ENCODE measurements at regions not wholly inside any gene's neighbourhood (a gene's known extent, or its start where the extent isn't known, plus 50 kb on each side); places are given as distances from the start of the nearest gene placed in this dataset.

GRCh38 chr2:198973785-198974184 lies 484.0 kb downstream of the SATB2 start:
- TF ChIP-seq, protein P1, sequence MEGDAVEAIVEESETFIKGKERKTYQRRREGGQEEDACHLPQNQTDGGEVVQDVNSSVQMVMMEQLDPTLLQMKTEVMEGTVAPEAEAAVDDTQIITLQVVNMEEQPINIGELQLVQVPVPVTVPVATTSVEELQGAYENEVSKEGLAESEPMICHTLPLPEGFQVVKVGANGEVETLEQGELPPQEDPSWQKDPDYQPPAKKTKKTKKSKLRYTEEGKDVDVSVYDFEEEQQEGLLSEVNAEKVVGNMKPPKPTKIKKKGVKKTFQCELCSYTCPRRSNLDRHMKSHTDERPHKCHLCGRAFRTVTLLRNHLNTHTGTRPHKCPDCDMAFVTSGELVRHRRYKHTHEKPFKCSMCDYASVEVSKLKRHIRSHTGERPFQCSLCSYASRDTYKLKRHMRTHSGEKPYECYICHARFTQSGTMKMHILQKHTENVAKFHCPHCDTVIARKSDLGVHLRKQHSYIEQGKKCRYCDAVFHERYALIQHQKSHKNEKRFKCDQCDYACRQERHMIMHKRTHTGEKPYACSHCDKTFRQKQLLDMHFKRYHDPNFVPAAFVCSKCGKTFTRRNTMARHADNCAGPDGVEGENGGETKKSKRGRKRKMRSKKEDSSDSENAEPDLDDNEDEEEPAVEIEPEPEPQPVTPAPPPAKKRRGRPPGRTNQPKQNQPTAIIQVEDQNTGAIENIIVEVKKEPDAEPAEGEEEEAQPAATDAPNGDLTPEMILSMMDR (conservative IDR thresholded peaks at IDR 0.05): no peak
- no peak for TF ChIP-seq EZH2 (IDR thresholded peaks at IDR 0.05; ENCODE audit: low read depth)

Measured in PC-9 (cell line).